GM19239 (cell line): ENCODE measurements at regions not wholly inside any gene's neighbourhood (a gene's known extent, or its start where the extent isn't known, plus 50 kb on each side); places are given as distances from the start of the nearest gene placed in this dataset.
"Not testable (repeated sequence)": the region's sequence is repeated elsewhere in the genome, so short reads cannot be mapped to it uniquely, and the experiment has no call there.

ENCODE experiments used
- DNase-seq: peaks from one replicate; pipeline ENCODE4 v3.0.0; 2011; ENCODE audit warnings: low spot score; ENCODE audit not compliant: insufficient read length
- FAIRE-seq: peaks from 2 replicates; lab custom pipeline; 2011; peaks lifted over from hg19 to GRCh38; lab: Jason Lieb, UNC

DNA sequence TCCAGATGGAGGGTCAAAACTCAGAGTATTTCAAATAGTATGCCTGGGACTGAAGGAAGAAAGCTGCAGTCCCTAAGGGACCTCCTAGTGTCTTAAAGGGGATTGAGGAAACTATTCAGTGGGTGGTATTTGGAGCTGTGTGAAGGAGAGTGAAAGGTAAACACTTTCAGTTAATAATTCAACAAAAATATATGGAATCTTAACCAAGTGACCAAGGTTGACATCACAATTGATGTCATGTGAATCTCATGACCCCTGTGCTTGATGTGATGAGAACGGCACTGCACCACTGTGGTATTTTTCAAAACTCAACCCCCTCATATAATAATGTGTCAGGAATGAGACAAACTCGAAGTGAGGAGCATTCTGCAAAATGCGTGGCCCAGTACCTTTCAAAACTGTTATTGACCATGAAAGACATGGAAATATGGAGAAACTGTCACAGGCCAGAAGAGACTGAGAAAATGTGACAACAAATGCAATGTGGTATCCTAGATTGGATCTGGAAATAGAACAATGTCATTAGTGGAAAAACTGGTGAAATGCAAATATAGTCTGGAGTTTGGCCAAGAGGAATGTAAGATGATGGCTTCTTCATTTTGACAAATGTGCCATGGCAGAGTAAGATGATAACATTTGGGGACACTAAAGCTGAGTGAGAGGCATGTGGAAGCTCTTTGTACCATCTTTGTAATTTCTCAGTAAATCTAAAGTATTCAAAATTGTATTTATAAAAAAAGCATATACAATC lies 553.9 kb downstream of the RFC3 start:
- DNase-seq (no peak), FAIRE-seq (no peak)

DNA sequence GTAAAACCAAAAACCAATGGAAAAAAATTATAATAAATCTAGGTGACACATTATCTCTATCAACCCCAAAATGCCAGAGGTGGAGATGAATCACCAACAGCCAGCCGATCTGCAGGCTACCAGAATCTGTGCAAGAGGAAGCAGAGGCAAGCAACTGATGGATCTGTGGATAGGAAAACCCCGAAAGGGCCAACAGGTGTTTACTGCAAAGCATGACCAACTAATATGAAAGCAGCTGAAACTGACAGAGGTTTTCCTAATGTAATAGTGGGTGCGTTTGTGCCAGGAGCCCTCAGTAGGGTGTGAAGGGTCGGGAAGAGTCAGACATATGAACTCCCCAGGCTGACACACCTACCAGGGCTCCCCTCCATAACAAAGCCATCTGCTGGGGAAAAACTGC lies 554.6 kb downstream of the RFC3 start:
- FAIRE-seq (no peak), DNase-seq (no peak)

DNA sequence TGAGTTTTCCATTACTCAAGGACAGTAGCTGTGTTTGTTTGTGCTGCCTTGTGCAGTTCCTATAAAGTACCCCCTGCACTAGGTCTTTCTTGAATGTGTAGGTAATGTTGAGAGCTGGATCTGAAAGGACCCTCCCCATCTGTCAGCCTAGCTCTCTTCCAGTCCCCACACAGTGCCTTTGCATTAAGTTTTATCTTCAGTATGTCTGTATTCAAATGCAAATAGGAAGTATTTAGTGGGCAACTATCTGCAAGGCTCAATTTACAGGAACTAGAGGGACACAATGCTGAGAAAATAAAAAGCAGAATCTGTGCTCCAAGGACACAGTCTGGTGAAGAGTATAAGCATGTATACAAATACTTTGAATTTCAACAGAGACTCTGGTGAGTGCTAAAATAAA lies 558.5 kb downstream of the RFC3 start:
- DNase-seq (no peak), FAIRE-seq (no peak)

DNA sequence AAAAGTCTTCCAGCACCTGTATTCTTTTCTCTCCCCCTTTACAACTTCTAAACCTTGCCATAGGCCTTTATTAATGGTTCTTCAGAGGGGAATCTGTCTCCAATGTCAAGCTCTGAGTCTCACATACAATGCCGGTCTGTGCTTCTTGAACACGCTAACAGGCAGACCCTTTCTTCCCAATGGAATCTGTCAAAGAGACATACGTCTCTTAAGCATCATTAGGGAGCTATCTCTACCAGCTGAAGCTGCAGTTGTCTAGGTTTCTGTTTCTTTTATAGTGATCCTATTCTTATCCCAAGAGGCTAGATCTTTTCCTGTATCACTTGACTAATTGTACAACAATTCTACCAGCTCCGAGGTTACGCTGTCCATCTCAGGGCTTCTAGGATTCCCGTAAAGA lies 560.8 kb upstream of the NBEA start:
- FAIRE-seq (no peak), DNase-seq (no peak)

DNA sequence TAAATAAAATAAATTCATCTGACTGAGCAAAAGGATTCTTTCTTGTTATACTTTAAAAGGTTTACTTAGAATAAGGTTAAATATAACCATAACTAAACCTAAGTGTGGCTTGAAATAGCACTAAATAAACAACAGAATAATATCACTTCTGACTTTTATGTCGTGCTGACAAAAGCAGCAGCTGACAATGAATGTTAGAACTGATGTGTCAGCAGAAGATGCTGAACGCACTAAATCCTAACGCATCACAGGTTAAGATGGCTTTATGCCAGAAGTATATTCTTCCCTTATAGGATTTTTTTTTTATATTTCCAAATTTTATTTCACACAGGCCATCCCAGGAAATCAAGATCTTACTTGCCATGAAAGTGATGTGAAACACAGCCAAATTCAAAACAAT lies 558.3 kb upstream of the NBEA start:
- DNase-seq, result no peak
- no peak for FAIRE-seq

DNA sequence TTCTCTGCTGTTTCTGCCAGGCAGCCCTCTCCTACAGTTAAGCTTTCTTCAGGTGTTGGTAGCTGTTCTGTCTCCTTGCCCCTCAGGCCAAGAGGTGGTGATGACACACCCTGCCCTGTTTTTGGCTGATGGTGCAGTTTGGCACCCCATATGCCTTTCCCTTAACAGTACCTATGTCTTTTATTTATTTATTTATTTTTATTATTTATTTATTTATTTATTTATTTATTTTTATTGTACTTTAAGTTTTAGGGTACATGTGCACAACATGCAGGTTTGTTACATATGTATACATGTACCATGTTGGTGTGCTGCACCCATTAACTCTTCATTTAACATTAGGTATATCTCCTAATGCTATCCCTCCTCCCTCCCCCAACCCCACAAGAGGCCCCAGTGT lies 555.8 kb upstream of the NBEA start:
- not testable (repeated sequence) for DNase-seq, FAIRE-seq

DNA sequence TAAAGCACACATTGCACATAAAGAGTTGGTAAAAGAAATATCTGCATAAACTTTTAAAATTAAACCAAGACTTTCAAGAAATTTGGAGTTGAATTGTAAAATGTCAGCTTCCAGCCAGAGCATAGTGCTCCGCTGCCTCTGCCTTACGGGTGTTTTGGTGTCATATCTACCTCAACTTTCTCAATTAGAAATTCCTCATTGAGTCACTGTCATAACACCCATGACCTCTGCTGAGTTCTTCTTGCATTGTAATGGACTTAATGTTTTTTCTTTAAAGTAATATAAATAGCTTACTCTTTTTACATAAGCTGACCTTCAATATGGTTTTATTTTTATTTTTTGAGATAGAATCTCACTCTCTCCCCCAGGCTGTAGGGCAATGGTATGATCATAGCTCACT lies 551.0 kb upstream of the NBEA start:
- DNase-seq (no peak), FAIRE-seq (no peak)

DNA sequence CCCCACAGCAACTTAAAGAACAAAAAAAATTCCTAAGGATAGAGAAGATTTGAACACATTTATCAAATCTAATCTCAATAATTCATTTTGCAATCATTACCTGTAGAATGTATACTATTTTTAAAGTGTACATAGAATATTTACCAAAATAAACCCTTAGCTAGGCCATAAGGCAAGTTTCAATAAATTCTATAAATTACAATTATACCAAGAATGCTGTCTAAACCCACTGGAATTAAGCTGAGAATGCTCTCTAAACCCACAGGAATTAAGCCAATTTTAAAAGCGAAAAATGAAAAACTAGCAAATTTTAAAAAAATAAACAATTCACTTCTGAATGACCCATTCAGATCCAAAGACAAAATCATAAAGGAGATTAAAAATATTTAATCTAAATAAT lies 540.4 kb upstream of the NBEA start:
- no peak for FAIRE-seq
- no peak for DNase-seq

DNA sequence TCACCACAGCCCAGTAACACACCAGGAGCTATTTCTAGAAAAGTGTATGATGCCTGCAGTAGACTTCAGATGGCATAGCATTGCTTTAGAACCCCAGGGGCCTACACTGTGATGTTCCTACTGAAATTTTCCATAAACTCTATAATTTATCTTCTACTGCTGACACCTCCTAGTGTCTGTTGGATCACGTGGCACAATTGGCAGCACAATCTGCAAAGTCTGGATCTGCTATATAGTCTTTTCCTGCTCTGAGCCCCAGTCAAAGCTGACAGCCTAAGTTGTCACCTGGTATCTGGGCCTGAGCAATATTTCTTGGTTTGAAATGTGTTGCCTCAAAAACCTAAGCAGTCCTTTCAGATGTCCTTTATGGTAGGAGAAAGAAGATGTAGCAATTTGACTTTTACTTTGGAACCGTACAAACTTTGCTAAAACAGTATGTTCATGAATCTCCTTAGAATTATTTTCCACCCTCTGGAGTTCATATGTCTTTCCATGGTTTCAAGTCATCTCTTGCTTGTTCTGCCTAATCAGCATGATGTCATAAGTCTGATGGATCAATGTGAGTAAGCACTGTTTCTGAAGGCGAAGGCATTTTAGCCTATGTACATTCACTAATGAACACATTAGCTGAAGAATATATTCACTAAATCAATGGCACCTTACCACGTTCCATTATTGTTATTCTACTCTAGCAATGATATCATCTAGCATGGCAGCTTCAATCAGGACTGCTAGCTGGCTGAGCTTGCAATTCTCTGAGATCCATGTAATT lies 536.5 kb upstream of the NBEA start:
- FAIRE-seq, result no peak

DNA sequence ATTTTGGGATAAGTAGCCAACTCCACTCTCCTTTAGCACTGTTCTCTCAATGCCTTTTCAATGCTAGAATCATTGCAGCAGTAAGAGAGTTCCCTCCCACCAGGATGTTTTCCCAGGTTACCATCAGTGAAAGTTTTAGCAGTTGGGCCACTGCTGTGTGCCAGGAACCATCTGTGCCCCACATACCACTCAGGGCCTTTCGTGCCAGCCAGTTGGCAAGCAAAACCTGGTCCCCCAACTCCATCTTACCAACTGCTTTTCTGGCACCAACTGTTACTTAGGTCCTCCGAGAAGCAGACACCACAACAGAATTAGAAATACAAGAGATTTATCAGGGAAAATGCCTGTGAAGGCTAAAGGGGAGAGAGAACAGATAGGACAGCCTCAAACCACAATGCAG lies 533.4 kb upstream of the NBEA start:
- no peak for FAIRE-seq
- no peak for DNase-seq

More for the DNA sequence above, 536.5 kb upstream of the NBEA start:
- DNase-seq, result no peak

DNA sequence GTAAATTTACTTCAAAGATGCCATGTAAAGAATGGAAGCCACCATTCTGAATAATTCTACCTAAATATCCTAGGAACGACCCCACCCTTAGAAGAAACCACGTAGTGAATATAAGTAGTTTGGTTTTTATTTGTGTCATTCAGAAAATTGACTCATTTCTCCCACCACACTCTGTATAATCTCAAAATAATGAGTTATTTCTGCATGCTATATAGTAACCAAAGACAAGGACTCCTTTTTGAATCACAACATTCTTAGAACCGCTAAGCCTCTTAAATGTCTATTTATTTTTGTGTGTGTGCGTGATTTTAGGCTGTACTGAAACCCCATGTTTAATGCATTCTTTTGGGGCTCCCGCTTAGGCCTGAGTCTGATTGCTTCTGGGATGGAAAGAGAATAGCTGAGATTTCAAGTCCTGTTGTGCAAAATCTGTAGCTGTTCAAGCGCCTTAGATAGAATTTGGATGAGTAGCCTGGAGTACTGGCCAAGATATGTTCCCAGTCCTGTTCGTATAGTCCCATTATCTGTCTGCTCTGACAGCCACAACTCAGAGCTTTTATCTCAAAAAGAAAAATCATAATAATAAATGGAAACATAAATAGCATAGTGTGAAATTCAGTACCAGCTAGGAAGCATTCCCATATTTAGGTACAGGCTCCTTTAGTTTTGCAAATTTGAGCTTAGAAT lies 532.4 kb upstream of the NBEA start:
- FAIRE-seq, result no peak

DNA sequence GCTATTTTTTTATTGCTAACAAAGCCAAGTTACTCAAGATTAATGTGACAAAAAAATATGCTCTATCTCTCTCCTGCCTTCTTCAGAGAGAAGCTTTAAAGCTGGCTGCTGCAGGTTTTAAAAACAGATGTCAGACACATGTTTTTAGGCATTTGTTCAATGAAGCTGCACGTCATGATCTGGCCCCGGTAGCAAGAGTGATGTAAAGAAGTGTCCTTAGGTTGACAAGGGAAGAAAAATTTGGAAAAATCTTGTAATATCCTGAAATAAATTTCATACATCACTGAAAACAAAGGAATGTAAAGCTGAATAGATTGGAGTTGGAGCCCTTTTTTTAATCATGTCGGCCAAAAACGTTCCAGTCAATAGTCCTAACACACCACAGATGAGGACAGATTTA lies 531.4 kb upstream of the NBEA start:
- FAIRE-seq, result no peak
- DNase-seq, result no peak

More for the DNA sequence above, 532.4 kb upstream of the NBEA start:
- DNase-seq, result no peak

DNA sequence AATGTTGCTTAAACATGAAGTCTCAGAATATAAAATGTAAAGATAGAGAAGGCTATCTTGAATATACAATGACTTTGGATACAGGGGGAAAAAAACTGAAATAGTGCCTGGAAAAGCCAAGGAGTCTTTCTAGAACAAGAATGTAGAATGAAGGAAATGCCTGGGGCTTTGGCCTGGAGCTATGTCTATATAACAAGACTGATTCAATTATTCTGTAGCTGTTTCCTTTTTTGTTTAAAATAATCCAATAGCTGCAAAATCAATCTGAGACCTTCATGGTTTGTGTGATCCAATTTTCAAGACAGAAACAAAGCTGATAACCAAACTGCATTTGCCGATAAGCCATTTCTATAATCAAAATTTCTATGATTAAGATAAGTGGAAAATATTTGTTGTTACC lies 530.9 kb upstream of the NBEA start:
- FAIRE-seq, result no peak

DNA sequence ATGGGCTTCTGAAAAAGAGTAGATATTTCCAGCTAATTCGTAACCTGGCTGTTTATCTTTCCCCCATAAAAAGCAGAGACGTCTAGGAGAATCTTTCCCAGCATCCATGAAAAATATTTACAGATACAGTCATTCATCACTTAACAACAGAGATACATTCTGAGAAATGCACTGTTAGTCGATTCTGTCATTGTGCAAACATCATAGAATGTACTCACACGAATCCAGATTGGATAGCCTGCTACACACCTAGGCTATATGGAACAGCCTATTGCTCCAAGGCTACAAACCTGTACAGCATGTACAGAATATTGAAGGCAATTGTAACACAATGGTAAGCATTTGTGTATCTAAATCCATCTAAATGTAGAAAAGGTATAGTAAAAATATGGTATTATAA lies 530.2 kb upstream of the NBEA start:
- DNase-seq, result no peak
- no peak for FAIRE-seq

More for the DNA sequence above, 530.9 kb upstream of the NBEA start:
- no peak for DNase-seq

DNA sequence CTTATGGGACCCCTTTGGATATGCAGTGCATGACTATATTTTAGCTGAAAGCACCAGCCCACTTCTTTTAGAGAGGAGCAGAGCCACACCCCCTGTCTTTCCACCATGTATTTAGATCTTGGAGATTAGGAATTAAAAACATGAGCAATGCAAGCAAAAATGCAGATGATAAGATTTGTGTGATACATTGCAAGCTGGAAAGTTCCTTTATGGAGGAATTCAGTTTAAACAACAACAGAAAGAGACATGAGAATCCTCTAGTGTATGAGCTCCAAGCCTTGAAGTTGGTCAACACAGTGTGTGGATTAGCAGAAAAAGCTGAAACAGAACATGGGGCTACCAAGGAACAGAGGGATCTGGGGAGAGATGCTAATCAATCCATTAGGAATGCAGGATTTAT lies 529.8 kb upstream of the NBEA start:
- DNase-seq (no peak), FAIRE-seq (no peak)

DNA sequence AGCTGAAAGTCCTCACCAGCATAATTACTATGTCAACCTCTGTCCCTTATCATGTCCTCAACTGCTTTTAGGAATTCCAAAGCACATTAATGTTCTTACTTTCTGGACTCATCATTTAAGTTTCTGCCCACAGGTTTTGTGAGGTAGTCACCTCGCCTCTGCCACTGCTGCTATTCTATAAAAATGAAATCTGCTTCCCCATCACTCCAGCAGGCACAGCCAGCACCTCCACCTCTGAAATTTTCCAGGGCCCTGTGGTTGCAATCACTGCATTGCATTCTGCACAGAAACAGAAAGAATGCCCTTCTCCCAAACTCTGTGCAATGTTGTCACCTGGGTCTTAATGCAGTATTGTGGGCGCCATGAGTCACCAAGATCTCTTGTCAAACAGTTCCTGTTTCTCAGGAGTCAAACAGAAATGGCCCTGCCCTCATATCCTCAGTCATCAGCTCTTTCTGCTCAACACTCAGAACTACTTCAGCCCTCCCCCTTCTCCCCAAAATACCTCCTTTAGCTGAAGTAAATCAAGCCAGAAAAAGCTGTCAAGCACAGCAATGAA lies 529.2 kb upstream of the NBEA start:
- FAIRE-seq, result no peak

DNA sequence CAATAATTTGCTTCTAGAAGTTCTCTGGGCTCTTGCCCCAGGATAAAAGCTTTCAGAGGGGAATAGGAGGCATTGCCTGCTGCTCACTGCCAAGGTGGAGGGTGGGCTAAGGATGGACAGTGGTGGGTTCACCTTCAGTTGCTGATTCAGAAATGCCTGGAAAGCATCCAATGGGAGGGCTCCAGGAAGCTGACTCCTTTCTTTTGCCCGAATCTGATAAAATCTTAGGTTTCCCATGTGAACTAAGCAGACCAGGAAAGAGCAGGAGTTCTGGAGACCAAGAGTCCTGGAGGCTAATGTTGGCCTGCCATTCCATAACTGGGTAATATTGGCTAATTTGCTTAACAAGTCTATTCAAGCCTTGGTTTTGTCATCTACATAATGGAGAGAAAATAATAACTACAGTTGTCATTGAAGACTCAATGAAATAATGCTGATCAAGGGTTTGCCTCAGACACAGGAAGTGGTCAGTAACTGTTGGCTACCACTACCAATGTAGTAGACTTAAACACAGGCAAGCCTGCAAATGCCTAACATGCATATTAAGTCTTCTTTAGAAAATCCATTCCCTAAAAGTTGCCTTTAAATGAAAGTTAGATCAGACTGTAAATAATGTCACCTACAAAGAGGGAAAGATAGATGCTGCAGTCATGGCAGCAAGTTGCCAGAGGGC lies 528.4 kb upstream of the NBEA start:
- no peak for DNase-seq
- no peak for FAIRE-seq

More for the DNA sequence above, 529.2 kb upstream of the NBEA start:
- no peak for DNase-seq

DNA sequence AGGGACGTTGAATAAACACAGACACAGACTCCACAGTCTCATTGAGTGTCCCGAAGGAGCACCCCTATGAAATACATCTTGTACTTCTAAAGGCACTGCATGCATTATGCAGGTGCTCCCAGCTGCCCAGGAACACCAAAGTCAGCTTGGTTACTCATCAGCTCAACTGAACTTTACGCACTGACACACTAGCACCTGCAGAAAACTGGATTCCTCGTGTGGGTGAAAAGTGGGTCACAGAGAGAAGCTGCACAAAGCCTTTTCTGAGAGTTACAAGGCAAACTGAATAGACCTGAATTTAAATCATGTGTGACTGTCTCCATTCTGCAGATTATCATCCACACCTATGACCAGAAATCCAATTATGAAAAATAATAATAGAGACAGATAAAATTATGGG lies 527.5 kb upstream of the NBEA start:
- DNase-seq (no peak), FAIRE-seq (no peak)

DNA sequence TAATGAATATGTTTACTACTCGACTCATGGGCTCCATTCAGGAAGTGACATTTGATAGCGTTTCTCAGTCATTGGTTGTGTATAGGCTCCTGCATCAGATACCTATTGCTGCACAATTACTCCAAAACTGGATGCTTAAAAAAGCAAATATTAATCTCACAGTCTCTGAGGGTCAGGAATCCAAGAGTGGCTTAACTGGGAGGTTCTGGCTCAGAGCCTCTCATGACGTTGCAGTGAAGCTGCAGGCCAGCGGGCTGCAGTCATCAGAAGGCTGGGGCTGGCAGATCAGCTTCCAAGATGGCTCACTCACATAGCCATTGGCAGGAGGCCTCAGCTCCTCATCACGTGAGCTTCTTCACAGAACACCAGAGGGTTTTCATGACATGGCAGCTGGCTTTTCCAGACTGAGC lies 525.1 kb upstream of the NBEA start:
- no peak for FAIRE-seq
- no peak for DNase-seq

DNA sequence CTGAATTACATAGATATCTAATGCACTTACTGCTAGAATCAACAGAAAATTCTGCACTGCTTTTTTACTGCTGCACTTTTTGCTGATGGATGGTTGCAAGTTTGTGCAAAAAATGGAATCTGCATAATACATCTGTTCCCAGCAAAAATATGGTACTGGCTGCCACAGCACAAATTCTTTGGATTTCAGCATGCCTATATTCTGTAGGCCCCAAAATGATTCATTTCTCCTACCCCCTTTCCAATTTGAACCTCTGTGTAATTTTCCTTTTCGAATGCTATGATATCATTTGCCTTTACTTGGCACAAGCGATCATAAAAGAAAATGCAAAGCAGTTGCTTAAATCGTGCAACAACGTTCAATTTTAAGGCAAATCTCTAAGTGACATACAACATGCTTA lies 524.2 kb upstream of the NBEA start:
- no peak for FAIRE-seq
- DNase-seq, result no peak
